ENCODE measurements at regions not wholly inside any gene's neighbourhood (a gene's known extent, or its start where the extent isn't known, plus 50 kb on each side); places are given as distances from the start of the nearest gene placed in this dataset.
"Not testable (repeated sequence)": the region's sequence is repeated elsewhere in the genome, so short reads cannot be mapped to it uniquely, and the experiment has no call there.

DNA sequence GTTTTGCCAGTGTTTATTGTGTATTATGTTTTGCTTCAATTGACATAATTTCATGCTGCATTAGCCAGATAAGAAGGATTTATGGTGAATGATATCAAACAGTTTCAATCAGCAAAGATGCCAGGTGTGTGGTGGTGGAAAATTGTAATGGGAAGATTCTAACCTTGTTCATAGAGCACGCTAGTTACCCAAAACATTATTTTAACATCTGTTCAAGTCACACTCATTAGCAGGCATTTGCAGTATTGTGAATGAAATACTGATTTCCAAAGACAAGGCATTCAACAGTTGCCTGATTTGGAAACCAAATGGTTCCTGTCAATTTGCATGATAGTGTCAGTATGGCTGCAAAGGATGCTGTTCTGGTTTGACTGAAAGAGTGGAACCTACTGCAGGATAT, 129.7 kb downstream of the EPC1 start:
- DNase-seq = no peak

DNA sequence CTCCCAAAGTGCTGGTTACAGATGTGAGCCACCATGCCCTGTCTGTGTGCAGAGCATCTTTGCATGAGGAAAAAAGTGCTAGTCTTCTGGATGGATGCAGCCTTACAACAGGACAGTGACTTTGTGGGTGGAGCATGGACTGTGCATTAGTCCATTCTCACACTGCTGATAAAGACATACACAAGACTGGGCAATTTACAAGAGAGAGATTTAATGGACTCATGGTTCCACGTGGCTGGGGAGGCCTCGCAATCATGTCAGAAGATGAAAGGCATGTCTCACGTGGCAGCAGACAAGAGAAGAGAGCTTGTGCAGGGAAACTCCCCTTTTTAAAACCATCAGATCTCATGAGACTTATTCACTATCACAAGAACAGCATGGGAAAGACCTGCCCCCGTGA, 133.1 kb downstream of the EPC1 start:
- DNase-seq = not testable (repeated sequence)

DNA sequence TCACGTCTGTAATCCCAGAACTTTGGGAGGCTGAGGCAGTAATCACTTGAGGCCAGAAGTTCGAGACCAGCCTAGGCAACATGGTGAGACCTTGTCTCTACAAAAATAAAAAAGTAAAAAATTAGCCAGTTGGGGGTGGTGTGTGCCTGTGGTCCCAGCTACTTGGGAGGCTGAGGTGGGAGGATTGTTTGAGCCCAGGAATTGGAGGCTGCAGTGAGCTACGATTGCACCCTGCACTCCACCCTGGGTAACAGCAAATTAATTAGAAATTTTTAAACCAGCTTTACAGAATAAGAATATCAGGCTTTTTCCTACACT, 136.0 kb downstream of the EPC1 start:
- no peak for DNase-seq

- no peak for DNase-seq
These were observed 136.5 kb downstream of the EPC1 start for GRCh38 chr10:32210306-32211045.

DNA sequence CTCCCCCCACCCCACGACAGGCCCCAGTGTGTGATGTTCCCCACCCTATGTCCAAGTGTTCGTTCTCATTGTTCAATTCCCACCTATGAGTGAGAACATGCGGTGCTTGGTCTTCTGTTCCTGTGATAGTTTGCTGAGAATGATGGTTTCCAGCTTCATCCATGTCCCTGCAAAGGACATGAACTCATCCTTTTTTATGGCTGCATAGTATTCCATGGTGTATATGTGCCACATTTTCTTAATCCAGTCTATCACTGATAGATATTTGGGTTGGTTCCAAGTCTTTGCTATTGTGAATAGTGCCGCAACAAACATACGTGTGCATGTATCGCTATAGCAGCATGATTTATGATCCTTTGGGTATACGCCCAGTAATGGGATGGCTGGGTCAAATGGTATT, 139.0 kb downstream of the EPC1 start:
- not testable (repeated sequence) for DNase-seq

DNA sequence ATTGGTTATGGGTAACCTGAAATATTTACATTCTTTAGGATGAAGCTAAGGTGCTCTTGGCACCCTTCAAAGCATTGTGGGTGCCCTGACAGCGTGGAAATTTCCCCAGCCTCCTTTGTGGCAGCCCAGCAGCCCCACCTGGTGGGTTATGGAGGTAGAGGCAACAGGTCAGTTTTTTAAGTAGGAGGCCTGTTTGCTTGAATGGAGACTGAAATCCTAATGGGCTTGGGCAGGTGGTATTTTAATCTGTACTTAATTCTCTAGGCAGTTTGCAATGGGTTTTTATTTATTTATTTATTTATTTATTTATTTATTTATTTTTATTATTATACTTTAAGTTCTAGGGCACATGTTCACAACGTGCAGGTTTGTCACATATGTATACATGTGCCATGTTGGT, 139.4 kb downstream of the EPC1 start:
- no peak for DNase-seq

- peak; percentile 25 for DNase-seq
These were observed 141.3 kb downstream of the EPC1 start for GRCh38 chr10:32205670-32206069.

DNA sequence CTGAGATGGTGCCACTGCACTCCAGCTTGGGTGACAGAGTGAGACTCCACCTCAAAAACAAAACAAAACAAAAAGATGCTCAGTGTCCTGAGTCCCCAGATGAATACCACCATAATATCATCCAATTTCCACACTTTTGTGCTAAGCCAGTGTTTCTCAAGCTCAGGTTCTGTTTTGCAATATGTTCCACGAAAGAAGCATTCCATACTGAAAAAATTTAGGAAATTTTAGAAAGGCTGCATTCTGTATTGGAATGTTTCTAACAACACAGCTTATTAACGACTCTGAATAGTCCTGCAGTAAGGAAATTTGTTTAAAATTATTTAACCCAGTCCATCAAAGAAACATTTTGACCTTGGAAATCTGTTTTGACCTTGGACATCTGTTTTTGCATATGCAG, 142.4 kb downstream of the EPC1 start:
- no peak for DNase-seq

DNA sequence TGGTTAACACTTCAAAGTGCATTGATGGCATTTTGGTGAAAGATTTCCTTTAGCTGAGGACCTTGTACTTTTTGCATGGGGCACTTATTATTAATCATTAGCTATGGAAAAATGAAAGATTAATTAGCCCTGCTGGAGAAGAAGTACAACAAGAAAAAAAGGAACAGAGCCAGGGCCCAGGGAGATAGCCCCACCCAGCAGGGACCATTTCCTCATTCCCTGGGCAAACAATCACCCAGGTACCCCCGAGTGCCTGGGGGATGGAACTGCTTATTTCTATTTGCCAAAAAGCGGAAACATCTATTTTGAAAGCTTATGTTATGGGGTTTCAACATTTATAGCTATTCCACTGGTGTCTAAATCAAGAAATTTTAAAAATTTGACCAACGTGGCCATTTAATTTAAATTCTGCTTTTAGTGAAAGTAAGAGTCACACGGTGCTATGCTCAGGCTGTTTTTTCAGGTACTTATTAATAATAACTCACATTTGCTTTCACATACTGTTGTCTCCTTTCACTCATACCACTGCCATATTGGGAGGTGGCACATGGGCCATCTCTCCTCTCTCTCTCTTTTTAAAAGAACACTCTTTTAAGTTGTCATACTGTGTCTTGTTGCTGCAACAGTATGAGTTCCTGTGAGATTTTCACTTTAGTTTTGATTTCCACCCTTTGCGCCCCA, 143.6 kb upstream of the KIF5B start:
- no peak for DNase-seq

- no peak for DNase-seq
These were observed 141.2 kb upstream of the KIF5B start for GRCh38 chr10:32197423-32197822.

- no peak for DNase-seq
These were observed 134.8 kb upstream of the KIF5B start for GRCh38 chr10:32190890-32191491.

- no peak for DNase-seq
These were observed 133.3 kb upstream of the KIF5B start for GRCh38 chr10:32189400-32190084.

DNA sequence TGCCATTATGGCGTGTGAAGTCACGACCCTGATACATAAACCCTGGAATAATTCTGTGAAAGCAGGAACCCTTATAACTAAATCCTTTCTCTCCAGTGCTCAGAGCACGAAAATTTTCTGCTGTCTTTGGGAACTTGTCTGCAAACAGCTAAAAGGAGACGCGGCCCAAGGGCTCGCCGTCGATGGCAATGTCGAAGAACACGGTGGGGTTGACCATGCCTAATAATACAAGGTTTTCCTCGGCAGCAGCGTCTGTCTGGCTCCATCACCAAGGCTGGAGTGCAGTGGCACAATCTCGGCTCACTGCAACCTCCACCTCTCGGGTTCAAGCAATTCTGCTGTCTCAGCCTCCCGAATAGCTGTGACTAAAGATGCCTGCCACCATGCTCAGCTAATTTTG, 132.4 kb upstream of the KIF5B start:
- DNase-seq = not testable (repeated sequence)

- DNase-seq = no peak
These were observed 131.5 kb upstream of the KIF5B start for GRCh38 chr10:32187686-32188085.

GRCh38 chr10:32183652-32184051, 127.4 kb upstream of the KIF5B start:
- DNase-seq = not testable (repeated sequence)

- no peak for DNase-seq
These were observed 126.3 kb upstream of the KIF5B start for GRCh38 chr10:32182476-32182875.

GRCh38 chr10:32180390-32181280, 124.4 kb upstream of the KIF5B start:
- DNase-seq = no peak

- no peak for DNase-seq
These were observed 123.6 kb upstream of the KIF5B start for GRCh38 chr10:32179836-32180235.

DNA sequence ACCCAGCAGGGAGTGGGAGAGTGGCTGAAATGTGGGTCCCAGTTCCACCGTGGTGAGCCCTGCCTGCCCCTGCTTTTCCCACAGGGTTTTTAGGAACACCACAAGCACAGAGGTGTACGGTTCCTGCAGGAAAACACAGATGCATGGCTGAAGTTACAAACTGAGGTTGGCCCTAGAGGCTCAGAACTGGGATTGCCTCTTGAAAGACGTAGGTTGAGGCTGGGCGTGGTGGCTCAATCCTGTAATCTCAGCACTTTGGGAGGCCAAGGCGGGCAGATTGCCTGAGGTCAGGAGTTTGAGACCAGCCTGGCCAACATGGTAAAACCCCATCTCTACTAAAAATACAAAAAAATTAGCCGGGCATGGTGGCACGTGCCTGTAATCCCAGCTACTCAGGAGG, 121.4 kb upstream of the KIF5B start:
- DNase-seq = not testable (repeated sequence)

DNA sequence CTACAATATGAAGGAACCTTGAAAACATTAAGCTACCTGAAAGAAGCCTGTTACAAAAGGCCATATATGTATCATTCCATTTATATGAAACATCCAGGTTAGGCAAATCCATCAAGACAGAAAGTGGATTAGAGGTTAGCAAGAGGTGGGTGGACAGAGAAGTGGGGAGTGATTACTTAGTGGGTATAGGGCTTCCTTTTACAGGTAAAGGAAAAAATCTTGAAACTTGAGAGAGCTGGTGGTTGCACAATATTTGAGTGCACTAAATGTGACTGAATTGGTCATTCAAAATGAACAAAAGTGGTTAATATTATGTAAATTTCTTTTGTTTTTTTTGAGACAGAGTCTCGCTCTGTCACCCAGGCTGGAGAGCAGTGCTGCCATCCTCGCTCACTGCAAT, 119.4 kb upstream of the KIF5B start:
- no peak for DNase-seq

DNA sequence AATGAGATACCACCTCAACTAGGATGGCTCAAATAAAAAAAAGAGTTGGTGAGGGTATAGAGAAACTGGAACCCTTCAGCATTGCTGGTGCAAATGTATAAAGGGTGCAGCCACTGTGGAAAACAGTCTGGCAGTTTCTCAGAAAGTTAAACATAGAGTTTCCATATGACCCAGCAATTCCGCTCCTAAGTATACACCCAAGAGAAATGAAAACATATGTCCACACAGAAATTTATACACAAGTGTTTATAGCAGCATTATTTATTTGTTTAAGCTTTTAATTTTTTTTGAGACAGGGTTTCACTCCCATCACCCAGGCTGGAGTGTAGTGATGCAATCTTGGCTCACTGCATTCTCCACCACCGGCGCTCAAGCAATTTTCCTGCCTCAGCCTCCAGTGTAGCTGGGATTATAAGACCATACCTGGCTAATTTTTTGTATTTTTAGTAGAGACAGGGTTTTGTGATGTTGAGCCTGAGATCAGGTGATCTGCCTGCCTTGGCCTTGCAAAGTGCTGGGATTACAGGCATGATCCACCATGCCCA, 118.2 kb upstream of the KIF5B start:
- DNase-seq = no peak

- no peak for DNase-seq
These were observed 115.0 kb upstream of the KIF5B start for GRCh38 chr10:32171204-32171603.

GRCh38 chr10:32169556-32169955, 113.3 kb upstream of the KIF5B start:
- no peak for DNase-seq

Data from amniotic stem cell (primary cell).